AG09309 (cell line): ENCODE measurements at regions not wholly inside any gene's neighbourhood (a gene's known extent, or its start where the extent isn't known, plus 50 kb on each side); places are given as distances from the start of the nearest gene placed in this dataset.

Source experiments
- DNase-seq: peaks from one replicate; pipeline ENCODE4 v3.0.0-alpha.2; 2010; ENCODE audit warnings: low read depth
- H3K4me3 ChIP-seq: 2 replicates; pipeline ENCODE4 v1.5.1; 2011; ENCODE audit warnings: mild to moderate bottlenecking, low read depth, low read length, moderate library complexity; ENCODE audit not compliant: control insufficient read depth
- CTCF ChIP-seq: IDR thresholded peaks from 2 replicates; pipeline ENCODE4 v1.5.1; 2011; ENCODE audit warnings: mild to moderate bottlenecking, low read depth, low read length, inconsistent platforms; ENCODE audit not compliant: insufficient read depth, control insufficient read depth; ENCODE audit errors: missing control alignments

DNA sequence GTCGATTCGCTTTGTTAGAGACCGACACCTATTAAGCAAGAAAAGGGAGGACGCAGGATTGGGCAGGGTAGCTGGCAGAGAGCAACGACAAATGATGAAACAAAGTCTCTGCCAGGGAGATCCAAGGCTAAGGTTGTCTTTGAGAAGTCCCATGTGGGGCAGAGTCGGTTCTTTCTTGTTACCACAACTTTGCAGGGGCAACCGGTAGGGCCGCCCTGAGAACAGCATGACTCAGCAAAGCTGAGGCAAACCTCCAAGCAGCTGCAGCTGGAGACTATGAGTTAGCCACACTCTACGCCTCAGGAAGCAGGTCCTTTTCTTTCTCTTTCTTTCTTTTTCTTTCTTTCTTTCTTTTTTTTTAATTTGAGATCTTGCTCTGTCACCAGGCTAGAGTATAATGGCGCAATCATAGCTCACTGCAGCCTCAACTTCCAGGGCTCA is 452.3 kb upstream of the ID2 start:
- DNase-seq, result peak; percentile 40
- TF ChIP-seq CTCF, result no peak
- no peak overlapping the region for H3K4me3 ChIP-seq

DNA sequence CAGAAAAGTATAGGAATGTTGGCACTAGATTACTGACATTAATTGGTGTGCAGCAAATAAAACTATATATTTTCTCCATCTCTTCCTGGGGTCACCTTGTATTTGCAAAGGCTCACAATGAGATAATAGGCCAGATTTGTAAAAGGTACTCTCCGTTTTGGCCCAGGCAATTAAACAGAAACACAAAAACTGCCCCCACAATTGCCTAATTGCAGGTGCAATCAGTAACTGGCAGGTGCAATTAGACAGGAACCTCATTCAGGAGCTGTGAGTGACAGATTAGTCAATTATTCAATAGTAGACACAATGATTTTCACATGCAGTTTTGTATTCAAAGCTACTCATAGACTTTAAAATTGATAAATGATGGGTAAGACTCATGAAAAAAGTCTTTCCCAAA is 451.4 kb upstream of the ID2 start:
- no peak overlapping the region for H3K4me3 ChIP-seq
- DNase-seq, result no peak

GRCh38 chr2:8231902-8232301 is 450.0 kb upstream of the ID2 start:
- TF ChIP-seq CTCF, result no peak
- no peak for DNase-seq

More for the DNA sequence above, 451.4 kb upstream of the ID2 start:
- no peak for TF ChIP-seq CTCF

DNA sequence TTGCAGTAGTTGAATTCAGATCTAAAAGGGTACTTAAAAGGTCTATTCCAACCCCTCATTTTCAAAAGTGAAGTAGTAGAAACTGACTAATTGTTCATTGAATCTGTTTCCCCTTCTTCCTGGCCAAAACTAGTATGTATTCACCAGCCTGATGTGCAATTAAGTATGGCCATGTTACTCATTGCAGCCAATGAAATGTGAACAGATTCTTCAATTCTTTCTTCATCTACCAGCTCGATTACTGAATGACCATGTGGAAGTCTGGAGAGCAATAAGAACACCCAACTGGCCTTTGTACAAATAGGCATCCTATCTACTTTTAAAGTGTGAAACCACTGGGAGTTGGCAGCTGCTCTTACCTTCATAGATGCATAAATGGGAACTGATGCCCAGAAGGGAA is 449.0 kb upstream of the ID2 start:
- no peak for DNase-seq
- no peak overlapping the region for H3K4me3 ChIP-seq
- no peak for TF ChIP-seq CTCF

More at GRCh38 chr2:8231902-8232301, 450.0 kb upstream of the ID2 start:
- no peak overlapping the region for H3K4me3 ChIP-seq

- no peak for TF ChIP-seq CTCF
- H3K4me3 ChIP-seq, result no peak overlapping the region
- no peak for DNase-seq
These were observed 447.6 kb upstream of the ID2 start for GRCh38 chr2:8234253-8234652.

GRCh38 chr2:8234757-8235374 is 447.0 kb upstream of the ID2 start:
- TF ChIP-seq CTCF, result no peak
- no peak overlapping the region for H3K4me3 ChIP-seq
- no peak for DNase-seq
